GM18517 (cell line): ENCODE measurements at regions not wholly inside any gene's neighbourhood (a gene's known extent, or its start where the extent isn't known, plus 50 kb on each side); places are given as distances from the start of the nearest gene placed in this dataset.

Experiments used
- ATAC-seq: cut with Tn5 transposase; IDR thresholded peaks from one replicate; pipeline ENCODE4 v1.9.1; 2021; ENCODE audit warnings: mild to moderate bottlenecking, moderate library complexity; ENCODE audit not compliant: unreplicated experiment

GRCh38 chr17:77684803-77685798 lies 273.4 kb upstream of the TNRC6C start:
- ATAC-seq, result no peak

- ATAC-seq, result no peak
Observed at GRCh38 chr17:77685881-77686486, 272.5 kb upstream of the TNRC6C start.

- no peak for ATAC-seq
Observed at GRCh38 chr17:77686903-77687302, 271.6 kb upstream of the TNRC6C start.

GRCh38 chr17:77687417-77687816 lies 271.1 kb upstream of the TNRC6C start:
- ATAC-seq, result no peak

- ATAC-seq, result no peak
Observed at GRCh38 chr17:77687921-77688320, 270.6 kb upstream of the TNRC6C start.

GRCh38 chr17:77688369-77688768 lies 270.1 kb upstream of the TNRC6C start:
- ATAC-seq, result no peak

GRCh38 chr17:77690271-77691161 lies 268.0 kb upstream of the TNRC6C start:
- no peak for ATAC-seq

- no peak for ATAC-seq
Observed at GRCh38 chr17:77691216-77692085, 267.1 kb upstream of the TNRC6C start.

- no peak for ATAC-seq
Observed at GRCh38 chr17:77692571-77693161, 265.8 kb upstream of the TNRC6C start.

GRCh38 chr17:77693301-77693700 lies 265.2 kb upstream of the TNRC6C start:
- ATAC-seq, result no peak

GRCh38 chr17:77693776-77694175 lies 264.7 kb upstream of the TNRC6C start:
- no peak for ATAC-seq

GRCh38 chr17:77694391-77695363 lies 263.8 kb upstream of the TNRC6C start:
- ATAC-seq, result no peak

GRCh38 chr17:77695386-77695785 lies 263.1 kb upstream of the TNRC6C start:
- no peak for ATAC-seq

GRCh38 chr17:77696151-77696720 lies 262.3 kb upstream of the TNRC6C start:
- no peak for ATAC-seq

GRCh38 chr17:77696721-77697460 lies 261.6 kb upstream of the TNRC6C start:
- no peak for ATAC-seq

- no peak for ATAC-seq
Observed at GRCh38 chr17:77697480-77698400, 260.8 kb upstream of the TNRC6C start.
